WTC11 (cell line): ENCODE measurements at regions not wholly inside any gene's neighbourhood (a gene's known extent, or its start where the extent isn't known, plus 50 kb on each side); places are given as distances from the start of the nearest gene placed in this dataset.

ENCODE experiments used
- ATAC-seq: fragments of 200-7000 bp; cut with Tn5 transposase; 2 replicates; pipeline ENCODE4 v1.10.0; 2021; ENCODE audit warnings: mild to moderate bottlenecking, moderate library complexity
- CTCF ChIA-PET: fragments of 300-600 bp; sonication (Branson Sonifier 250); formaldehyde crosslinking; loops from one replicate; lab custom pipeline; 2021; ENCODE audit warnings: antibody characterized with exemption; lab: Charles Lee
- POLR2A ChIA-PET: fragments of 350-600 bp; sonication (Branson Sonifier 250); formaldehyde crosslinking; loops from one replicate; lab custom pipeline; 2021; ENCODE audit warnings: antibody characterized with exemption; lab: Charles Lee
- DNase-seq: peaks from one replicate; pipeline ENCODE4 v3.0.0; 2021; ENCODE audit warnings: low spot score
- H3K27ac Mint-ChIP-seq: 2 replicates; pipeline ENCODE4 v1.8.0; 2021; ENCODE audit warnings: mixed read lengths
- H3K27me3 Mint-ChIP-seq: 2 replicates; pipeline ENCODE4 v1.8.0; 2021; ENCODE audit warnings: low read depth, mild to moderate bottlenecking, moderate library complexity, mixed read lengths
- H3K36me3 Mint-ChIP-seq: 2 replicates; pipeline ENCODE4 v1.8.0; 2021; ENCODE audit warnings: mixed read lengths
- H3K4me1 Mint-ChIP-seq: 2 replicates; pipeline ENCODE4 v1.8.0; 2022; ENCODE audit warnings: mixed read lengths
- H3K4me3 Mint-ChIP-seq: 2 replicates; pipeline ENCODE4 v1.8.0; 2021; ENCODE audit warnings: mild to moderate bottlenecking, moderate library complexity, mixed read lengths
- H3K9me3 Mint-ChIP-seq: 2 replicates; pipeline ENCODE4 v1.8.0; 2021; ENCODE audit warnings: mixed read lengths
- CREB1 ChIP-seq: sonication (generic); formaldehyde crosslinking; IDR thresholded peaks from 2 replicates; pipeline ENCODE4 v1.8.0; 2023; ENCODE audit warnings: mild to moderate bottlenecking, missing genetic modification reagents
- EMX1 ChIP-seq: fragments of 250-450 bp; sonication (Bioruptor Pico); IDR thresholded peaks from 2 replicates; pipeline ENCODE4 v1.8.0; 2021; ENCODE audit warnings: mild to moderate bottlenecking
- ETV6 ChIP-seq: sonication (generic); formaldehyde crosslinking; IDR thresholded peaks from 2 replicates; pipeline ENCODE4 v1.8.1; 2022; ENCODE audit warnings: mild to moderate bottlenecking, missing genetic modification reagents
- GABPB1 ChIP-seq: sonication (generic); formaldehyde crosslinking; IDR thresholded peaks from 2 replicates; pipeline ENCODE4 v1.8.1; 2023; ENCODE audit warnings: mild to moderate bottlenecking, missing genetic modification reagents
- GTF2I ChIP-seq: fragments of 250-450 bp; sonication (Bioruptor Pico); conservative IDR thresholded peaks from 2 replicates; pipeline ENCODE4 v1.4.0; 2021; ENCODE audit warnings: mild to moderate bottlenecking
- HMGA2 ChIP-seq: fragments of 250-450 bp; sonication (Bioruptor Pico); IDR thresholded peaks from 2 replicates; pipeline ENCODE4 v1.4.0; 2021; ENCODE audit warnings: mild to moderate bottlenecking, moderate library complexity
- NFATC4 ChIP-seq: fragments of 250-450 bp; sonication (Bioruptor Pico); IDR thresholded peaks from 2 replicates; pipeline ENCODE4 v1.9.0; 2021; ENCODE audit warnings: mild to moderate bottlenecking
- OVOL2 ChIP-seq: fragments of 250-450 bp; sonication (Bioruptor Pico); IDR thresholded peaks from 2 replicates; pipeline ENCODE4 v1.9.0; 2021; ENCODE audit warnings: mild to moderate bottlenecking, borderline replicate concordance
- TEAD4 ChIP-seq: sonication (generic); formaldehyde crosslinking; IDR thresholded peaks from 2 replicates; pipeline ENCODE4 v1.8.0; 2022; ENCODE audit warnings: mild to moderate bottlenecking, missing genetic modification reagents
- ZBTB21 ChIP-seq: sonication (generic); formaldehyde crosslinking; IDR thresholded peaks from 2 replicates; pipeline ENCODE4 v1.8.1; 2023; ENCODE audit warnings: mild to moderate bottlenecking, missing genetic modification reagents, borderline replicate concordance
- ZNF219 ChIP-seq: sonication (generic); formaldehyde crosslinking; IDR thresholded peaks from 2 replicates; pipeline ENCODE4 v1.8.0; 2023; ENCODE audit warnings: missing genetic modification reagents, mild to moderate bottlenecking, borderline replicate concordance
- ZNF416 ChIP-seq: fragments of 250-450 bp; sonication (Bioruptor Pico); IDR thresholded peaks from 2 replicates; pipeline ENCODE4 v1.9.0; 2021; ENCODE audit warnings: mild to moderate bottlenecking, inconsistent platforms
- TF ChIP-seq, protein P1 (sequence below): sonication (generic); formaldehyde crosslinking; IDR thresholded peaks from 2 replicates; pipeline ENCODE4 v1.8.1; 2023; ENCODE audit warnings: mild to moderate bottlenecking, missing genetic modification reagents
- TF ChIP-seq, protein P2 (sequence below): fragments of 250-450 bp; sonication (Bioruptor Pico); conservative IDR thresholded peaks from 2 replicates; pipeline ENCODE4 v1.9.0; 2021; ENCODE audit warnings: mild to moderate bottlenecking
- TF ChIP-seq, protein P3 (sequence below): sonication (generic); formaldehyde crosslinking; IDR thresholded peaks from 2 replicates; pipeline ENCODE4 v1.8.1; 2022; ENCODE audit warnings: missing genetic modification reagents, borderline replicate concordance
- TF ChIP-seq, protein P4 (sequence below): sonication (generic); formaldehyde crosslinking; IDR thresholded peaks from 2 replicates; pipeline ENCODE4 v1.8.0; 2022; ENCODE audit warnings: mild to moderate bottlenecking, missing genetic modification reagents
- TF ChIP-seq, protein P5 (sequence below): sonication (generic); formaldehyde crosslinking; IDR thresholded peaks from 2 replicates; pipeline ENCODE4 v1.8.1; 2022; ENCODE audit warnings: mild to moderate bottlenecking, missing genetic modification reagents, moderate library complexity, borderline replicate concordance
- TF ChIP-seq, protein P6 (sequence below): fragments of 250-450 bp; sonication (Bioruptor Pico); IDR thresholded peaks from 2 replicates; pipeline ENCODE4 v1.9.0; 2021; ENCODE audit warnings: mild to moderate bottlenecking, borderline replicate concordance
- TF ChIP-seq, protein P7 (sequence below): sonication (generic); formaldehyde crosslinking; IDR thresholded peaks from 2 replicates; pipeline ENCODE4 v1.8.1; 2023; ENCODE audit warnings: mild to moderate bottlenecking, missing genetic modification reagents, moderate library complexity

DNA sequence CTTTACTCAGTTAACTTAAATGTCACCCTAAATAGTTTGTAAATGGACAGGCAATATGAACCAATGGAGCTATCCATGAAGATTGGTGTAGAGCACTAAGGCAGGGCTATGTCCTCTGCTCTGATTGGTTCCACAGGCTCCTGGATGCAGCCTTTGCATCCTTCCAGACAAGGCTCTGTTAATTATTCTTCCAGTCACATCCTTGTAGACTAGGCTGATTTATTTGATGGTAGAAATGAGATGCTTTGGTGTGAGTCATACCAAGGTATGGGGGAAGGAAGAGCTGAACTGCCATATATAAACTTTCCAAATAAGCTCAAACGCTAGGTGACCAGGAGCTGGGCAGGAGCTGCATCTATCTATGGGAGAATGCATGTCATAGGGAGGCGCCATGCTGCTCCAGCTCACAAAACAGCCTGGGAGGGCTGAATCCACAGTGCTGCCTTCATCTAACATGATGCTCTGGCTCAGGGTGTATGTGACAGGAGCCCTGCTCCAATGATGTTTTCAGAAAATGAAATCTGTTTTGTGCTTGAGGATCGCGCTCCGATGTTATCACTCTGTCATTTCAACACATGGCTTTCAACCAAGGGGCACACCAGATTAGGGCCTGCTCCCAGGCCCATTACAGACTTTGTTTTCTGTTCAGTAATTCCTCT, 818.0 kb upstream of the ZNF608 start:
- no peak overlapping the region for H3K27ac Mint-ChIP-seq
- no peaks in the 10 kb centered on the region; the same call in none of the 2 replicates for H3K27me3 Mint-ChIP-seq
- H3K4me3 Mint-ChIP-seq: no peak overlapping the region
- H3K36me3 Mint-ChIP-seq: peaks cover 25% of the 10 kb centered on the region
- peaks cover 26% of the 10 kb centered on the region for H3K9me3 Mint-ChIP-seq
- CTCF ChIA-PET: no interaction called here
- H3K4me1 Mint-ChIP-seq: no peaks in the 10 kb centered on the region
- ATAC-seq: no peak
- TF ChIP-seq, protein P1, sequence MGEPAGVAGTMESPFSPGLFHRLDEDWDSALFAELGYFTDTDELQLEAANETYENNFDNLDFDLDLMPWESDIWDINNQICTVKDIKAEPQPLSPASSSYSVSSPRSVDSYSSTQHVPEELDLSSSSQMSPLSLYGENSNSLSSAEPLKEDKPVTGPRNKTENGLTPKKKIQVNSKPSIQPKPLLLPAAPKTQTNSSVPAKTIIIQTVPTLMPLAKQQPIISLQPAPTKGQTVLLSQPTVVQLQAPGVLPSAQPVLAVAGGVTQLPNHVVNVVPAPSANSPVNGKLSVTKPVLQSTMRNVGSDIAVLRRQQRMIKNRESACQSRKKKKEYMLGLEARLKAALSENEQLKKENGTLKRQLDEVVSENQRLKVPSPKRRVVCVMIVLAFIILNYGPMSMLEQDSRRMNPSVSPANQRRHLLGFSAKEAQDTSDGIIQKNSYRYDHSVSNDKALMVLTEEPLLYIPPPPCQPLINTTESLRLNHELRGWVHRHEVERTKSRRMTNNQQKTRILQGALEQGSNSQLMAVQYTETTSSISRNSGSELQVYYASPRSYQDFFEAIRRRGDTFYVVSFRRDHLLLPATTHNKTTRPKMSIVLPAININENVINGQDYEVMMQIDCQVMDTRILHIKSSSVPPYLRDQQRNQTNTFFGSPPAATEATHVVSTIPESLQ (CRISPR knock-in tag): no peak
- TF ChIP-seq EMX1 (no peak), ZBTB21 (CRISPR knock-in tag) (no peak), GTF2I (CRISPR knock-in tag) (no peak), OVOL2 (no peak), ETV6 (no peak), TEAD4 (no peak), NFATC4 (no peak), HMGA2 (CRISPR knock-in tag) (no peak), GABPB1 (no peak), ZNF219 (no peak)
- TF ChIP-seq, protein P2, sequence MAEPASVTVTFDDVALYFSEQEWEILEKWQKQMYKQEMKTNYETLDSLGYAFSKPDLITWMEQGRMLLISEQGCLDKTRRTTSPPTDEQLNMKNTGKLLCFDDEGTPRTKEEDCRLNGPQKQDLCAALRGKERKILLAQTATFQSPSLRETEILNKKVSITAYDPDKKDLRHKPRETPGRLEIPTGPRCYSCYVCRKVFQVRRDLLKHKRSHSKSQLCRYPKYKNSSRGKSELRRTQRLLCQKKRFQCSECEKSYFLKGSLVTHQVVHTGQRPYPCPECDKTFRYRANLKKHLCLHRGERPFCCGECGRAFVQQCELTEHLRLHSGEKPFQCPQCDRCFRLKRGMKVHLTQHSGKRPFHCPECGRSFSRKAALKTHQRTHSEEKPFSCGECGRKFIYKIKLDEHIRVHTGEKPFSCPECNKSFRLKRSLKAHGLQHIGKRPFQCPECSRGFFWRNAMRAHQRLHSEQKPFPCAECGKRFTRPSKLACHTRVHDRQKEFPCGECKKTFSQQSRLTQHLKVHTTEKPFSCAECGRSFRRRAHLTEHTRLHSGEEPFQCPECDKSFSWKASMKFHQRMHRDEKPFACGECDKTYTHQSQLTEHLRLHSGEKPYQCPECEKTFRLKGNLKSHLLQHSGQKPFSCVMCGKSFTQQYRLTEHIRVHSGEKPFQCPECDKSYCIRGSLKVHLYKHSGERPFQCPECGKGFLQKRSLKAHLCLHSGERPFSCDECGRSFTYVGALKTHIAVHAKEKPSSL (CRISPR knock-in tag): no peak
- TF ChIP-seq, protein P3, sequence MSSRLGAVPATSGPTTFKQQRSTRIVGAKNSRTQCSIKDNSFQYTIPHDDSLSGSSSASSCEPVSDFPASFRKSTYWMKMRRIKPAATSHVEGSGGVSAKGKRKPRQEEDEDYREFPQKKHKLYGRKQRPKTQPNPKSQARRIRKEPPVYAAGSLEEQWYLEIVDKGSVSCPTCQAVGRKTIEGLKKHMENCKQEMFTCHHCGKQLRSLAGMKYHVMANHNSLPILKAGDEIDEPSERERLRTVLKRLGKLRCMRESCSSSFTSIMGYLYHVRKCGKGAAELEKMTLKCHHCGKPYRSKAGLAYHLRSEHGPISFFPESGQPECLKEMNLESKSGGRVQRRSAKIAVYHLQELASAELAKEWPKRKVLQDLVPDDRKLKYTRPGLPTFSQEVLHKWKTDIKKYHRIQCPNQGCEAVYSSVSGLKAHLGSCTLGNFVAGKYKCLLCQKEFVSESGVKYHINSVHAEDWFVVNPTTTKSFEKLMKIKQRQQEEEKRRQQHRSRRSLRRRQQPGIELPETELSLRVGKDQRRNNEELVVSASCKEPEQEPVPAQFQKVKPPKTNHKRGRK (CRISPR knock-in tag): no peak
- TF ChIP-seq, protein P4, sequence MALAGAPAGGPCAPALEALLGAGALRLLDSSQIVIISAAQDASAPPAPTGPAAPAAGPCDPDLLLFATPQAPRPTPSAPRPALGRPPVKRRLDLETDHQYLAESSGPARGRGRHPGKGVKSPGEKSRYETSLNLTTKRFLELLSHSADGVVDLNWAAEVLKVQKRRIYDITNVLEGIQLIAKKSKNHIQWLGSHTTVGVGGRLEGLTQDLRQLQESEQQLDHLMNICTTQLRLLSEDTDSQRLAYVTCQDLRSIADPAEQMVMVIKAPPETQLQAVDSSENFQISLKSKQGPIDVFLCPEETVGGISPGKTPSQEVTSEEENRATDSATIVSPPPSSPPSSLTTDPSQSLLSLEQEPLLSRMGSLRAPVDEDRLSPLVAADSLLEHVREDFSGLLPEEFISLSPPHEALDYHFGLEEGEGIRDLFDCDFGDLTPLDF (CRISPR knock-in tag): no peak
- TF ChIP-seq, protein P5, sequence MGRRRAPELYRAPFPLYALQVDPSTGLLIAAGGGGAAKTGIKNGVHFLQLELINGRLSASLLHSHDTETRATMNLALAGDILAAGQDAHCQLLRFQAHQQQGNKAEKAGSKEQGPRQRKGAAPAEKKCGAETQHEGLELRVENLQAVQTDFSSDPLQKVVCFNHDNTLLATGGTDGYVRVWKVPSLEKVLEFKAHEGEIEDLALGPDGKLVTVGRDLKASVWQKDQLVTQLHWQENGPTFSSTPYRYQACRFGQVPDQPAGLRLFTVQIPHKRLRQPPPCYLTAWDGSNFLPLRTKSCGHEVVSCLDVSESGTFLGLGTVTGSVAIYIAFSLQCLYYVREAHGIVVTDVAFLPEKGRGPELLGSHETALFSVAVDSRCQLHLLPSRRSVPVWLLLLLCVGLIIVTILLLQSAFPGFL (CRISPR knock-in tag): no peak
- TF ChIP-seq, all 79 proteins: peak for 0
- DNase-seq: no peak
- POLR2A ChIA-PET: no interaction called here

DNA sequence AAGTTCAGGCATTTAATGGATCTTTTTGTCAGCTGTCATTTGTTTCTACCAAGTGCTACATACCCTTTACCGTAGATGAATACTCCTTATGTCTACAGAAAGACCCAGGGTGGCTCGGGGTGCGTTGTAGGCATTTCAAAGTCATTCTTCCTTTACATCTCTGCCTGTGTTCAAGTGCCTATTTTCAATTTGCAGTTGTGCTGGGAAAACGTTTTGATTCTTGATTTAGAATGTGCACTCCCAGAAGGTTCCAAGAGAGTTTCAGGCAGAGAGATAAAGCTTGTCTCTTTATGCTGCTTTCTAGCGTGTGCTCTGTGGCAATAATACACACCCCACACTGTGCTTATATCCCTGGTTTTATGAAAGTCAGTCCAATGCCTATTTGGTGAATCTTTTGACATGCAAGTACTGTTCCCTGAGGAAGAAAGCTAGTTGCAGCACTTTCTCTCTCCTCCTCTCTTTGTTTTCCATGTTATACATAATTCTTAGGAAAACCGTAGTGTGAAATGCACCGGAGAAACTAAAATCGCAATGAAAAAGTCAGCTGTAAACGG, 828.1 kb upstream of the ZNF608 start:
- H3K9me3 Mint-ChIP-seq: peaks cover 14% of the 10 kb centered on the region
- peaks cover 18% of the 10 kb centered on the region for H3K36me3 Mint-ChIP-seq
- no peak for DNase-seq
- POLR2A ChIA-PET: no interaction called here
- no peak overlapping the region for H3K27ac Mint-ChIP-seq
- no peaks in the 10 kb centered on the region for H3K27me3 Mint-ChIP-seq
- H3K4me1 Mint-ChIP-seq: peaks cover 32% of the 10 kb centered on the region
- no peak for ATAC-seq
- CTCF ChIA-PET: interaction anchor here (1.9 kb wide), 1 partner anchor 261 kb away, joined by 6 read pairs; no protein-coding TSS in a partner anchor
- H3K4me3 Mint-ChIP-seq: no peak overlapping the region
- TF ChIP-seq ZNF416 (CRISPR knock-in tag): no peak
- TF ChIP-seq CREB1 (CRISPR knock-in tag): no peak
- TF ChIP-seq, protein P6, sequence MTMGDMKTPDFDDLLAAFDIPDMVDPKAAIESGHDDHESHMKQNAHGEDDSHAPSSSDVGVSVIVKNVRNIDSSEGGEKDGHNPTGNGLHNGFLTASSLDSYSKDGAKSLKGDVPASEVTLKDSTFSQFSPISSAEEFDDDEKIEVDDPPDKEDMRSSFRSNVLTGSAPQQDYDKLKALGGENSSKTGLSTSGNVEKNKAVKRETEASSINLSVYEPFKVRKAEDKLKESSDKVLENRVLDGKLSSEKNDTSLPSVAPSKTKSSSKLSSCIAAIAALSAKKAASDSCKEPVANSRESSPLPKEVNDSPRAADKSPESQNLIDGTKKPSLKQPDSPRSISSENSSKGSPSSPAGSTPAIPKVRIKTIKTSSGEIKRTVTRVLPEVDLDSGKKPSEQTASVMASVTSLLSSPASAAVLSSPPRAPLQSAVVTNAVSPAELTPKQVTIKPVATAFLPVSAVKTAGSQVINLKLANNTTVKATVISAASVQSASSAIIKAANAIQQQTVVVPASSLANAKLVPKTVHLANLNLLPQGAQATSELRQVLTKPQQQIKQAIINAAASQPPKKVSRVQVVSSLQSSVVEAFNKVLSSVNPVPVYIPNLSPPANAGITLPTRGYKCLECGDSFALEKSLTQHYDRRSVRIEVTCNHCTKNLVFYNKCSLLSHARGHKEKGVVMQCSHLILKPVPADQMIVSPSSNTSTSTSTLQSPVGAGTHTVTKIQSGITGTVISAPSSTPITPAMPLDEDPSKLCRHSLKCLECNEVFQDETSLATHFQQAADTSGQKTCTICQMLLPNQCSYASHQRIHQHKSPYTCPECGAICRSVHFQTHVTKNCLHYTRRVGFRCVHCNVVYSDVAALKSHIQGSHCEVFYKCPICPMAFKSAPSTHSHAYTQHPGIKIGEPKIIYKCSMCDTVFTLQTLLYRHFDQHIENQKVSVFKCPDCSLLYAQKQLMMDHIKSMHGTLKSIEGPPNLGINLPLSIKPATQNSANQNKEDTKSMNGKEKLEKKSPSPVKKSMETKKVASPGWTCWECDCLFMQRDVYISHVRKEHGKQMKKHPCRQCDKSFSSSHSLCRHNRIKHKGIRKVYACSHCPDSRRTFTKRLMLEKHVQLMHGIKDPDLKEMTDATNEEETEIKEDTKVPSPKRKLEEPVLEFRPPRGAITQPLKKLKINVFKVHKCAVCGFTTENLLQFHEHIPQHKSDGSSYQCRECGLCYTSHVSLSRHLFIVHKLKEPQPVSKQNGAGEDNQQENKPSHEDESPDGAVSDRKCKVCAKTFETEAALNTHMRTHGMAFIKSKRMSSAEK (CRISPR knock-in tag): no peak
- TF ChIP-seq, protein P2 (CRISPR knock-in tag): no peak
- TF ChIP-seq, protein P7, sequence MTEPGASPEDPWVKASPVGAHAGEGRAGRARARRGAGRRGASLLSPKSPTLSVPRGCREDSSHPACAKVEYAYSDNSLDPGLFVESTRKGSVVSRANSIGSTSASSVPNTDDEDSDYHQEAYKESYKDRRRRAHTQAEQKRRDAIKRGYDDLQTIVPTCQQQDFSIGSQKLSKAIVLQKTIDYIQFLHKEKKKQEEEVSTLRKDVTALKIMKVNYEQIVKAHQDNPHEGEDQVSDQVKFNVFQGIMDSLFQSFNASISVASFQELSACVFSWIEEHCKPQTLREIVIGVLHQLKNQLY (CRISPR knock-in tag): no peak
